T-helper 9 cell (primary cell): ENCODE measurements at regions not wholly inside any gene's neighbourhood (a gene's known extent, or its start where the extent isn't known, plus 50 kb on each side); places are given as distances from the start of the nearest gene placed in this dataset.

Experiments used
- DNase-seq: peaks from one replicate; pipeline ENCODE4 v3.0.0-alpha.2; 2020

GRCh38 chr16:89043636-89044417, 49.8 kb upstream of the ACSF3 start:
- DNase-seq, result no peak
